CD4-positive, alpha-beta T cell (primary cell): ENCODE measurements at regions not wholly inside any gene's neighbourhood (a gene's known extent, or its start where the extent isn't known, plus 50 kb on each side); places are given as distances from the start of the nearest gene placed in this dataset.

Experiments used
- ATAC-seq: fragments of 200-7000 bp; cut with Tn5 transposase; one replicate; pipeline ENCODE4 v1.10.0; 2022; ENCODE audit warnings: mild to moderate bottlenecking; ENCODE audit not compliant: poor library complexity
- CTCF ChIA-PET: fragments of 350-600 bp; sonication (Branson Sonifier 250); formaldehyde crosslinking; loops from one replicate; lab custom pipeline; 2021; ENCODE audit warnings: antibody characterized with exemption, inconsistent platforms; lab: Charles Lee
- POLR2A ChIA-PET: fragments of 350-600 bp; sonication (Branson Sonifier 250); formaldehyde crosslinking; loops from one replicate; lab custom pipeline; 2021; ENCODE audit warnings: antibody characterized with exemption, inconsistent platforms; lab: Charles Lee
- DNase-seq, 14 experiments: peaks; one replicate each; pipeline ENCODE4 v3.0.0-alpha.2; 2013 to 2020; ENCODE audit warnings: mixed read lengths in 2 of 14
- H3K27ac ChIP-seq, 2 donors: one replicate each; pipeline versions ENCODE4 v1.5.1 to v1.7.0; 2013; ENCODE audit warnings: low read length in 2 of 2, low read depth in 1 of 2, mild to moderate bottlenecking in 1 of 2
- H3K27me3 ChIP-seq, 2 experiments: 1 replicate in 1 of 2; 2 replicates in 1 of 2; pipeline versions ENCODE4 v1.6.1 to v1.7.0; 2013; ENCODE audit warnings: low read length in 2 of 2, control low read depth in 1 of 2, mild to moderate bottlenecking in 1 of 2, moderate library complexity in 1 of 2; ENCODE audit not compliant: insufficient read depth in 2 of 2, control insufficient read depth in 1 of 2
- H3K36me3 ChIP-seq: one replicate; pipeline ENCODE4 v1.6.1; 2013; ENCODE audit warnings: low read length, control low read depth; ENCODE audit not compliant: insufficient read depth
- H3K4me1 ChIP-seq: one replicate; pipeline ENCODE4 v1.6.1; 2013; ENCODE audit warnings: low read length, control low read depth; ENCODE audit not compliant: insufficient read depth
- H3K4me3 ChIP-seq: one replicate; pipeline ENCODE4 v1.5.1; 2013; ENCODE audit warnings: mild to moderate bottlenecking, low read length, moderate library complexity
- H3K9me3 ChIP-seq, 2 experiments: 1 replicate in 1 of 2; 2 replicates in 1 of 2; pipeline versions ENCODE4 v1.6.1 to v1.7.0; 2013; ENCODE audit warnings: low read length in 2 of 2, mild to moderate bottlenecking in 2 of 2, control low read depth in 1 of 2, moderate library complexity in 1 of 2; ENCODE audit not compliant: control insufficient read depth in 1 of 2, insufficient read depth in 1 of 2
- H3K27ac Mint-ChIP-seq: one replicate; pipeline ENCODE4 v1.8.0; 2020; ENCODE audit warnings: mixed read lengths
- H3K27me3 Mint-ChIP-seq: one replicate; pipeline ENCODE4 v1.8.0; 2021; ENCODE audit warnings: mixed read lengths
- H3K36me3 Mint-ChIP-seq: one replicate; pipeline ENCODE4 v1.8.0; 2021; ENCODE audit warnings: low read depth, mixed read lengths
- H3K4me1 Mint-ChIP-seq: one replicate; pipeline ENCODE4 v1.8.0; 2021; ENCODE audit warnings: low read depth, mixed read lengths
- H3K4me3 Mint-ChIP-seq: one replicate; pipeline ENCODE4 v1.8.0; 2020; ENCODE audit warnings: mild to moderate bottlenecking, mixed read lengths
- H3K9me3 Mint-ChIP-seq: one replicate; pipeline ENCODE4 v1.8.0; 2020; ENCODE audit warnings: mixed read lengths
- CTCF ChIP-seq: fragments of 200-600 bp; IDR thresholded peaks from one replicate; pipeline ENCODE4 v1.8.0; 2022; ENCODE audit warnings: antibody characterized with exemption, mild to moderate bottlenecking
- intact Hi-C, 2 experiments: fragments of 100-400 bp; cut with DNase I in 1 of 2; cut with micrococcal nuclease in 1 of 2; formaldehyde crosslinking; loops; one replicate each; pipeline versions ENCODE4 v1.15.1 to v1.9.0; 2023 to 2025; cut with DNase I, micrococcal nuclease

- H3K9me3 Mint-ChIP-seq, result peaks cover 10% of the 10 kb centered on the region
- H3K27ac Mint-ChIP-seq, result no peak overlapping the region
- intact Hi-C loops, result no loop called here
- Histone ChIP-seq H3K27me3 (no peaks in the 10 kb centered on the region), H3K4me3 (no peak overlapping the region), H3K9me3 (peaks cover 0 to 11% of the 10 kb centered on the region in 2 experiments), H3K27ac (no peak overlapping the region), H3K4me1 (no peaks in the 10 kb centered on the region), H3K36me3 (no peaks in the 10 kb centered on the region)
- DNase-seq (no peak), ATAC-seq (no peak)
- ChIA-PET POLR2A (no interaction called here), CTCF (no interaction called here)
- no peaks in the 10 kb centered on the region for H3K4me1 Mint-ChIP-seq
- no peaks in the 10 kb centered on the region for H3K36me3 Mint-ChIP-seq
- no peak for TF ChIP-seq CTCF
- no peak overlapping the region for H3K4me3 Mint-ChIP-seq
- H3K27me3 Mint-ChIP-seq, result peaks cover 6% of the 10 kb centered on the region
These were observed 240.5 kb upstream of the CHAC2 start for GRCh38 chr2:53527056-53527455.

- H3K36me3 Mint-ChIP-seq, result no peaks in the 10 kb centered on the region
- H3K36me3 ChIP-seq, result no peaks in the 10 kb centered on the region
- H3K27me3 ChIP-seq, result peaks cover 0 to 4% of the 10 kb centered on the region in 2 experiments
- H3K4me1 ChIP-seq, result no peaks in the 10 kb centered on the region
- ChIA-PET CTCF (no interaction called here), POLR2A (no interaction called here)
- no peak for TF ChIP-seq CTCF
- ATAC-seq (no peak), DNase-seq (no peak)
- no peaks in the 10 kb centered on the region for H3K9me3 Mint-ChIP-seq
- no peak overlapping the region for H3K27ac Mint-ChIP-seq
- H3K4me1 Mint-ChIP-seq, result no peaks in the 10 kb centered on the region
- H3K27ac ChIP-seq, result no peak overlapping the region
- no peak overlapping the region for H3K4me3 ChIP-seq
- intact Hi-C loops, result no loop called here
- H3K4me3 Mint-ChIP-seq, result no peak overlapping the region
- H3K27me3 Mint-ChIP-seq, result peaks cover 10% of the 10 kb centered on the region
- H3K9me3 ChIP-seq, result no peaks in the 10 kb centered on the region
These were observed 247.4 kb upstream of the CHAC2 start for GRCh38 chr2:53519918-53520841.

- peaks cover 4% of the 10 kb centered on the region for H3K27me3 Mint-ChIP-seq
- Histone ChIP-seq H3K27me3 (peaks cover 0 to 4% of the 10 kb centered on the region in 2 experiments), H3K36me3 (no peaks in the 10 kb centered on the region), H3K4me1 (no peaks in the 10 kb centered on the region), H3K9me3 (no peaks in the 10 kb centered on the region), H3K4me3 (no peak overlapping the region), H3K27ac (no peak overlapping the region)
- no peak for DNase-seq
- intact Hi-C loops, result no loop called here
- POLR2A ChIA-PET, result no interaction called here
- no peaks in the 10 kb centered on the region for H3K4me1 Mint-ChIP-seq
- H3K36me3 Mint-ChIP-seq, result no peaks in the 10 kb centered on the region
- no peak for ATAC-seq
- no peak for TF ChIP-seq CTCF
- no peak overlapping the region for H3K4me3 Mint-ChIP-seq
- no peaks in the 10 kb centered on the region for H3K9me3 Mint-ChIP-seq
- CTCF ChIA-PET, result interaction anchor here (0.6 kb wide), 1 partner anchor 151 kb away, joined by 4 read pairs; no protein-coding TSS in a partner anchor
- H3K27ac Mint-ChIP-seq, result no peak overlapping the region
These were observed 250.2 kb upstream of the CHAC2 start for GRCh38 chr2:53517406-53517805.
